CD4-positive, alpha-beta memory T cell (primary cell): ENCODE measurements at regions not wholly inside any gene's neighbourhood (a gene's known extent, or its start where the extent isn't known, plus 50 kb on each side); places are given as distances from the start of the nearest gene placed in this dataset.

Experiments
- CTCF ChIA-PET: fragments of 350-600 bp; sonication (Branson Sonifier 250); formaldehyde crosslinking; loops from one replicate; lab custom pipeline; 2021; ENCODE audit warnings: inconsistent platforms; ENCODE audit not compliant: partially characterized antibody; lab: Charles Lee
- POLR2A ChIA-PET: fragments of 350-600 bp; sonication (Branson Sonifier 250); formaldehyde crosslinking; loops from one replicate; lab custom pipeline; 2021; ENCODE audit not compliant: partially characterized antibody; lab: Charles Lee
- DNase-seq, 5 donors: peaks; one replicate each; pipeline versions ENCODE4 v3.0.0 to v3.0.0-alpha.2; 2020 to 2022; ENCODE audit warnings: mixed read lengths in 1 of 5
- H3K27ac ChIP-seq: one replicate; pipeline ENCODE4 v1.7.0; 2013; ENCODE audit warnings: low read depth, low read length
- H3K27me3 ChIP-seq: 2 replicates; pipeline ENCODE4 v1.7.0; 2013; ENCODE audit warnings: mild to moderate bottlenecking, low read length, moderate library complexity; ENCODE audit not compliant: insufficient read depth
- H3K36me3 ChIP-seq: 2 replicates; pipeline ENCODE4 v1.7.0; 2013; ENCODE audit warnings: mild to moderate bottlenecking, low read length, moderate library complexity; ENCODE audit not compliant: insufficient read depth
- H3K4me1 ChIP-seq: 2 replicates; pipeline ENCODE4 v1.7.0; 2013; ENCODE audit warnings: mild to moderate bottlenecking, low read length, moderate library complexity; ENCODE audit not compliant: insufficient read depth
- H3K4me3 ChIP-seq, 2 donors: one replicate each; pipeline ENCODE4 v1.7.0; 2013; ENCODE audit warnings: low read length in 2 of 2, mild to moderate bottlenecking in 1 of 2
- H3K9me3 ChIP-seq, 2 donors: one replicate each; pipeline ENCODE4 v1.7.0; 2013; ENCODE audit warnings: low read length in 2 of 2, control low read depth in 1 of 2; ENCODE audit not compliant: control insufficient read depth in 1 of 2
- H3K27ac Mint-ChIP-seq, 7 donors: one replicate each; pipeline ENCODE4 v1.8.0; 2020 to 2021; ENCODE audit warnings: mixed read lengths in 7 of 7, mild to moderate bottlenecking in 6 of 7, inconsistent platforms in 3 of 7, moderate library complexity in 3 of 7
- H3K27me3 Mint-ChIP-seq, 2 donors: one replicate each; pipeline ENCODE4 v1.8.0; 2020 to 2021; ENCODE audit warnings: mixed read lengths in 2 of 2
- H3K36me3 Mint-ChIP-seq, 2 donors: one replicate each; pipeline ENCODE4 v1.8.0; 2020 to 2021; ENCODE audit warnings: mixed read lengths in 2 of 2, inconsistent platforms in 1 of 2, mild to moderate bottlenecking in 1 of 2
- H3K4me1 Mint-ChIP-seq, 4 donors: one replicate each; pipeline ENCODE4 v1.8.0; 2020 to 2021; ENCODE audit warnings: mixed read lengths in 4 of 4, mild to moderate bottlenecking in 1 of 4
- H3K4me3 Mint-ChIP-seq, 8 donors: one replicate each; pipeline ENCODE4 v1.8.0; 2020 to 2021; ENCODE audit warnings: mixed read lengths in 8 of 8, mild to moderate bottlenecking in 7 of 8, moderate library complexity in 6 of 8, inconsistent platforms in 3 of 8
- H3K9me3 Mint-ChIP-seq, 8 donors: one replicate each; pipeline ENCODE4 v1.8.0; 2020 to 2021; ENCODE audit warnings: mixed read lengths in 8 of 8, mild to moderate bottlenecking in 5 of 8, inconsistent platforms in 3 of 8, moderate library complexity in 1 of 8
- intact Hi-C: fragments of 100-400 bp; cut with micrococcal nuclease; formaldehyde crosslinking; loops from one replicate; pipeline ENCODE4 v1.15.1; 2023

- Mint-ChIP-seq H3K4me3 (no peak overlapping the region), H3K27me3 (no peaks in the 10 kb centered on the region), H3K27ac (no peak overlapping the region), H3K36me3 (no peaks in the 10 kb centered on the region), H3K4me1 (no peaks in the 10 kb centered on the region), H3K9me3 (no peaks in the 10 kb centered on the region)
- DNase-seq, result no peak
- Histone ChIP-seq H3K27me3 (no peaks in the 10 kb centered on the region), H3K9me3 (no peaks in the 10 kb centered on the region), H3K4me3 (no peak overlapping the region), H3K36me3 (no peaks in the 10 kb centered on the region), H3K27ac (no peak overlapping the region), H3K4me1 (no peaks in the 10 kb centered on the region)
- ChIA-PET POLR2A (no interaction called here), CTCF (no interaction called here)
- intact Hi-C loops, result loop anchor here (1.0 kb wide), 1 partner anchor 12 kb away; no protein-coding TSS in a partner anchor
Observed at GRCh38 chr9:2992427-2992826, 148.5 kb upstream of the PUM3 start.

- H3K4me3 ChIP-seq, result no peak overlapping the region
- peaks cover 0 to 7% of the 10 kb centered on the region in 2 donors for H3K27me3 Mint-ChIP-seq
- H3K4me1 ChIP-seq, result no peaks in the 10 kb centered on the region
- H3K4me3 Mint-ChIP-seq, result no peak overlapping the region
- ChIA-PET POLR2A (no interaction called here), CTCF (no interaction called here)
- no peak overlapping the region for H3K27ac ChIP-seq
- H3K36me3 ChIP-seq, result no peaks in the 10 kb centered on the region
- no peaks in the 10 kb centered on the region for H3K9me3 ChIP-seq
- no peaks in the 10 kb centered on the region for H3K9me3 Mint-ChIP-seq
- intact Hi-C loops, result no loop called here
- no peaks in the 10 kb centered on the region for H3K36me3 Mint-ChIP-seq
- no peak overlapping the region for H3K27ac Mint-ChIP-seq
- no peaks in the 10 kb centered on the region for H3K4me1 Mint-ChIP-seq
- no peaks in the 10 kb centered on the region for H3K27me3 ChIP-seq
- DNase-seq, result no peak
Observed at GRCh38 chr9:2991292-2991691, 147.4 kb upstream of the PUM3 start.

- no peaks in the 10 kb centered on the region for H3K4me1 Mint-ChIP-seq
- POLR2A ChIA-PET, result no interaction called here
- no peaks in the 10 kb centered on the region for H3K27me3 ChIP-seq
- no peaks in the 10 kb centered on the region for H3K36me3 ChIP-seq
- DNase-seq, result no peak
- CTCF ChIA-PET, result no interaction called here
- no peaks in the 10 kb centered on the region for H3K4me1 ChIP-seq
- no peaks in the 10 kb centered on the region for H3K9me3 Mint-ChIP-seq
- intact Hi-C loops, result no loop called here
- H3K4me3 ChIP-seq, result no peak overlapping the region
- no peak overlapping the region for H3K27ac ChIP-seq
- peaks cover 3 to 7% of the 10 kb centered on the region in 2 donors for H3K27me3 Mint-ChIP-seq
- H3K27ac Mint-ChIP-seq, result no peak overlapping the region
- no peaks in the 10 kb centered on the region for H3K9me3 ChIP-seq
- H3K4me3 Mint-ChIP-seq, result no peak overlapping the region
- H3K36me3 Mint-ChIP-seq, result no peaks in the 10 kb centered on the region
Observed at GRCh38 chr9:2987679-2988078, 143.8 kb upstream of the PUM3 start.

- no peaks in the 10 kb centered on the region for H3K36me3 Mint-ChIP-seq
- Histone ChIP-seq H3K36me3 (no peaks in the 10 kb centered on the region), H3K27ac (no peak overlapping the region), H3K4me3 (no peak overlapping the region), H3K27me3 (no peaks in the 10 kb centered on the region), H3K4me1 (no peaks in the 10 kb centered on the region), H3K9me3 (no peaks in the 10 kb centered on the region)
- H3K4me3 Mint-ChIP-seq, result no peak overlapping the region
- H3K9me3 Mint-ChIP-seq, result peaks cover 0 to 2% (median 0%) of the 10 kb centered on the region in 8 donors
- ChIA-PET CTCF (no interaction called here), POLR2A (no interaction called here)
- no peak for DNase-seq
- peaks cover 3 to 7% of the 10 kb centered on the region in 2 donors for H3K27me3 Mint-ChIP-seq
- no peak overlapping the region for H3K27ac Mint-ChIP-seq
- no peaks in the 10 kb centered on the region for H3K4me1 Mint-ChIP-seq
- intact Hi-C loops, result no loop called here
Observed at GRCh38 chr9:2985343-2985742, 141.4 kb upstream of the PUM3 start.

- no peak for DNase-seq
- Histone ChIP-seq H3K4me3 (no peak overlapping the region), H3K27ac (no peak overlapping the region), H3K27me3 (no peaks in the 10 kb centered on the region), H3K36me3 (no peaks in the 10 kb centered on the region), H3K4me1 (no peaks in the 10 kb centered on the region), H3K9me3 (no peaks in the 10 kb centered on the region)
- no peaks in the 10 kb centered on the region for H3K4me1 Mint-ChIP-seq
- ChIA-PET POLR2A (no interaction called here), CTCF (no interaction called here)
- H3K27me3 Mint-ChIP-seq, result peaks cover 3 to 7% of the 10 kb centered on the region in 2 donors
- no peak overlapping the region for H3K4me3 Mint-ChIP-seq
- peaks cover 0 to 2% (median 0%) of the 10 kb centered on the region in 8 donors for H3K9me3 Mint-ChIP-seq
- intact Hi-C loops, result no loop called here
- no peaks in the 10 kb centered on the region for H3K36me3 Mint-ChIP-seq
- H3K27ac Mint-ChIP-seq, result no peak overlapping the region
Observed at GRCh38 chr9:2984491-2984890, 140.6 kb upstream of the PUM3 start.

GRCh38 chr9:2979957-2980610 lies 136.2 kb upstream of the PUM3 start:
- ChIA-PET CTCF (no interaction called here), POLR2A (no interaction called here)
- intact Hi-C loops, result no loop called here
- H3K27me3 ChIP-seq, result no peaks in the 10 kb centered on the region
- H3K4me3 ChIP-seq, result no peak overlapping the region
- Mint-ChIP-seq H3K4me3 (no peak overlapping the region), H3K4me1 (no peaks in the 10 kb centered on the region), H3K27me3 (no peaks in the 10 kb centered on the region), H3K9me3 (peaks cover 0 to 3% (median 0%) of the 10 kb centered on the region in 8 donors), H3K27ac (no peak overlapping the region), H3K36me3 (no peaks in the 10 kb centered on the region)
- no peak overlapping the region for H3K27ac ChIP-seq
- no peaks in the 10 kb centered on the region for H3K36me3 ChIP-seq
- H3K4me1 ChIP-seq, result no peaks in the 10 kb centered on the region
- no peaks in the 10 kb centered on the region for H3K9me3 ChIP-seq
- no peak for DNase-seq

GRCh38 chr9:2972475-2972874 lies 128.6 kb upstream of the PUM3 start:
- no peaks in the 10 kb centered on the region for H3K9me3 ChIP-seq
- POLR2A ChIA-PET, result no interaction called here
- peaks cover 2 to 25% (median 15%) of the 10 kb centered on the region in 8 donors for H3K9me3 Mint-ChIP-seq
- CTCF ChIA-PET, result no interaction called here
- no peaks in the 10 kb centered on the region for H3K4me1 Mint-ChIP-seq
- H3K4me3 Mint-ChIP-seq, result no peak overlapping the region
- H3K36me3 ChIP-seq, result no peaks in the 10 kb centered on the region
- H3K4me3 ChIP-seq, result no peak overlapping the region
- no peaks in the 10 kb centered on the region for H3K4me1 ChIP-seq
- no peak for DNase-seq
- H3K36me3 Mint-ChIP-seq, result no peaks in the 10 kb centered on the region
- H3K27ac Mint-ChIP-seq, result no peak overlapping the region
- H3K27me3 ChIP-seq, result no peaks in the 10 kb centered on the region
- peaks cover 1 to 4% of the 10 kb centered on the region in 2 donors for H3K27me3 Mint-ChIP-seq
- H3K27ac ChIP-seq, result no peak overlapping the region
- intact Hi-C loops, result no loop called here
